Prostate gland (tissue), 2 donors: ENCODE measurements at regions not wholly inside any gene's neighbourhood (a gene's known extent, or its start where the extent isn't known, plus 50 kb on each side); places are given as distances from the start of the nearest gene placed in this dataset.

Experiments
- POLR2A ChIP-seq: fragments of 450-650 bp; IDR thresholded peaks from one replicate; pipeline ENCODE4 v1.6.1; 2016; ENCODE audit warnings: antibody characterized with exemption, mild to moderate bottlenecking
- POLR2AphosphoS5 ChIP-seq: sonication (generic); formaldehyde crosslinking; IDR thresholded peaks from one replicate; pipeline ENCODE4 v1.6.1; 2017; ENCODE audit warnings: antibody characterized with exemption
- TF ChIP-seq, protein P1 (sequence below), 4 experiments: fragments of 200-600 bp in 2 of 4; fragments of 450-650 bp in 2 of 4; sonication (generic) in 2 of 4; IDR thresholded peaks; 1 replicate in 3 of 4; 2 replicates in 1 of 4; pipeline ENCODE4 v1.5.1; 2016 to 2019; ENCODE audit warnings: antibody characterized with exemption in 4 of 4, mild to moderate bottlenecking in 2 of 4, moderate library complexity in 2 of 4

DNA sequence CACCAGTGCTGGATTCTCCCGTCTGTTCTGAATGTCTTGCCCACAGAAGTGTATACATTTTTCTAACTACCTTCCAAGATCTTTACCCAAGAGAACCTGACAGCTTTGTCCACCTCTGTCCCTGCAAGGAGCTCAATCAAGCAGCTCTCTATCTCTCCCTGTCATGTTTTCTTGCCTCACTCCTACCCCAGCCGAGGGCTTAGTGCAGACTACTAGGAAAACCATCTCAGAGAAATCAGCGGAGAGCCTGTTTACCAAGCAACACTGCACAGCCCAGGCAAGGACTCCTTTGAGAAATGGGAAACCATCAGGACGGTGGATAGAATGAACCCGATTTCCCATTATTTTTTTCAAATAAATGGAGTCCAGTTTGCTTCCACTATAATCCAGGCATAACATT lies 250.7 kb upstream of the JARID2 start:
- TF ChIP-seq, protein P1, sequence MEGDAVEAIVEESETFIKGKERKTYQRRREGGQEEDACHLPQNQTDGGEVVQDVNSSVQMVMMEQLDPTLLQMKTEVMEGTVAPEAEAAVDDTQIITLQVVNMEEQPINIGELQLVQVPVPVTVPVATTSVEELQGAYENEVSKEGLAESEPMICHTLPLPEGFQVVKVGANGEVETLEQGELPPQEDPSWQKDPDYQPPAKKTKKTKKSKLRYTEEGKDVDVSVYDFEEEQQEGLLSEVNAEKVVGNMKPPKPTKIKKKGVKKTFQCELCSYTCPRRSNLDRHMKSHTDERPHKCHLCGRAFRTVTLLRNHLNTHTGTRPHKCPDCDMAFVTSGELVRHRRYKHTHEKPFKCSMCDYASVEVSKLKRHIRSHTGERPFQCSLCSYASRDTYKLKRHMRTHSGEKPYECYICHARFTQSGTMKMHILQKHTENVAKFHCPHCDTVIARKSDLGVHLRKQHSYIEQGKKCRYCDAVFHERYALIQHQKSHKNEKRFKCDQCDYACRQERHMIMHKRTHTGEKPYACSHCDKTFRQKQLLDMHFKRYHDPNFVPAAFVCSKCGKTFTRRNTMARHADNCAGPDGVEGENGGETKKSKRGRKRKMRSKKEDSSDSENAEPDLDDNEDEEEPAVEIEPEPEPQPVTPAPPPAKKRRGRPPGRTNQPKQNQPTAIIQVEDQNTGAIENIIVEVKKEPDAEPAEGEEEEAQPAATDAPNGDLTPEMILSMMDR (IDR thresholded peaks at IDR 0.05) = no peak
- no peak for TF ChIP-seq POLR2A
- no peak for TF ChIP-seq POLR2AphosphoS5
